Peyer's patch (tissue), 4 donors: ENCODE measurements at regions not wholly inside any gene's neighbourhood (a gene's known extent, or its start where the extent isn't known, plus 50 kb on each side); places are given as distances from the start of the nearest gene placed in this dataset.

ENCODE experiments used
- POLR2A ChIP-seq, 2 donors: fragments of 450-650 bp; IDR thresholded peaks; one replicate each; pipeline ENCODE4 v1.5.1; 2017; ENCODE audit warnings: antibody characterized with exemption in 2 of 2, mild to moderate bottlenecking in 2 of 2, moderate library complexity in 2 of 2
- TF ChIP-seq, protein P1 (sequence below), 6 experiments: fragments of 450-650 bp in 4 of 6; fragments of 200-600 bp in 2 of 6; sonication (generic) in 1 of 6; IDR thresholded peaks; one replicate each; pipeline ENCODE4 v1.5.1; 2017 to 2019; ENCODE audit warnings: antibody characterized with exemption in 6 of 6, mild to moderate bottlenecking in 3 of 6, moderate library complexity in 1 of 6

- TF ChIP-seq, protein P1, sequence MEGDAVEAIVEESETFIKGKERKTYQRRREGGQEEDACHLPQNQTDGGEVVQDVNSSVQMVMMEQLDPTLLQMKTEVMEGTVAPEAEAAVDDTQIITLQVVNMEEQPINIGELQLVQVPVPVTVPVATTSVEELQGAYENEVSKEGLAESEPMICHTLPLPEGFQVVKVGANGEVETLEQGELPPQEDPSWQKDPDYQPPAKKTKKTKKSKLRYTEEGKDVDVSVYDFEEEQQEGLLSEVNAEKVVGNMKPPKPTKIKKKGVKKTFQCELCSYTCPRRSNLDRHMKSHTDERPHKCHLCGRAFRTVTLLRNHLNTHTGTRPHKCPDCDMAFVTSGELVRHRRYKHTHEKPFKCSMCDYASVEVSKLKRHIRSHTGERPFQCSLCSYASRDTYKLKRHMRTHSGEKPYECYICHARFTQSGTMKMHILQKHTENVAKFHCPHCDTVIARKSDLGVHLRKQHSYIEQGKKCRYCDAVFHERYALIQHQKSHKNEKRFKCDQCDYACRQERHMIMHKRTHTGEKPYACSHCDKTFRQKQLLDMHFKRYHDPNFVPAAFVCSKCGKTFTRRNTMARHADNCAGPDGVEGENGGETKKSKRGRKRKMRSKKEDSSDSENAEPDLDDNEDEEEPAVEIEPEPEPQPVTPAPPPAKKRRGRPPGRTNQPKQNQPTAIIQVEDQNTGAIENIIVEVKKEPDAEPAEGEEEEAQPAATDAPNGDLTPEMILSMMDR (IDR thresholded peaks at IDR 0.05), result no peak
- TF ChIP-seq POLR2A (IDR thresholded peaks at IDR 0.05), result no peak
Observed at GRCh38 chr18:56189615-56190014, 448.8 kb downstream of the TXNL1 start.
